Muscle layer of colon (tissue), 2 donors: ENCODE measurements at regions not wholly inside any gene's neighbourhood (a gene's known extent, or its start where the extent isn't known, plus 50 kb on each side); places are given as distances from the start of the nearest gene placed in this dataset.
A peak's percentile ranks its signal among the peaks of the same experiment; 100 is the strongest.

Experiments
- H3K27ac ChIP-seq: one replicate; pipeline ENCODE4 v1.7.0; 2013; ENCODE audit warnings: low read depth, mild to moderate bottlenecking, low read length, moderate library complexity
- H3K27me3 ChIP-seq, 2 donors: one replicate each; pipeline ENCODE4 v1.7.0; 2013; ENCODE audit warnings: low read length in 2 of 2, mild to moderate bottlenecking in 2 of 2; ENCODE audit not compliant: insufficient read depth in 2 of 2, control insufficient read depth in 1 of 2
- H3K36me3 ChIP-seq: one replicate; pipeline ENCODE4 v1.7.0; 2013; ENCODE audit warnings: mild to moderate bottlenecking, low read length; ENCODE audit not compliant: insufficient read depth
- H3K4me1 ChIP-seq: one replicate; pipeline ENCODE4 v1.7.0; 2013; ENCODE audit warnings: mild to moderate bottlenecking, low read length; ENCODE audit not compliant: insufficient read depth
- H3K4me3 ChIP-seq, 2 donors: one replicate each; pipeline ENCODE4 v1.7.0; 2013; ENCODE audit warnings: low read length in 2 of 2, low read depth in 1 of 2, mild to moderate bottlenecking in 1 of 2, moderate library complexity in 1 of 2
- H3K9ac ChIP-seq: one replicate; pipeline ENCODE4 v1.7.0; 2013; ENCODE audit warnings: low read length
- H3K9me3 ChIP-seq: one replicate; pipeline ENCODE4 v1.7.0; 2013; ENCODE audit warnings: mild to moderate bottlenecking, low read length
- donor health status: abdominal sarcoma.
- donor health status: Adenocarcinoma of cecum.

GRCh38 chr18:76592981-76593381 lies 97.9 kb upstream of the ZNF516 start:
- Histone ChIP-seq H3K27ac (no peak overlapping the region), H3K4me1 (peaks cover 6% of the 10 kb centered on the region), H3K9ac (no peak overlapping the region), H3K4me3 (no peak overlapping the region), H3K36me3 (no peaks in the 10 kb centered on the region), H3K27me3 (no peaks in the 10 kb centered on the region), H3K9me3 (no peaks in the 10 kb centered on the region)

- H3K27me3 ChIP-seq = no peaks in the 10 kb centered on the region
- no peak overlapping the region for H3K27ac ChIP-seq
- no peaks in the 10 kb centered on the region for H3K9me3 ChIP-seq
- H3K9ac ChIP-seq = no peak overlapping the region
- no peaks in the 10 kb centered on the region for H3K36me3 ChIP-seq
- no peak overlapping the region for H3K4me3 ChIP-seq
- peaks cover 6% of the 10 kb centered on the region for H3K4me1 ChIP-seq
These were observed 97.1 kb upstream of the ZNF516 start for GRCh38 chr18:76592096-76592495.

- Histone ChIP-seq H3K36me3 (no peaks in the 10 kb centered on the region), H3K27me3 (no peaks in the 10 kb centered on the region), H3K27ac (no peak overlapping the region), H3K9me3 (no peaks in the 10 kb centered on the region), H3K4me1 (peaks cover 6% of the 10 kb centered on the region), H3K9ac (no peak overlapping the region), H3K4me3 (no peak overlapping the region)
These were observed 94.8 kb upstream of the ZNF516 start for GRCh38 chr18:76589866-76590265.

- Histone ChIP-seq H3K4me3 (no peak overlapping the region), H3K36me3 (no peaks in the 10 kb centered on the region), H3K9ac (no peak overlapping the region), H3K4me1 (peaks cover 6% of the 10 kb centered on the region), H3K27ac (no peak overlapping the region), H3K9me3 (no peaks in the 10 kb centered on the region), H3K27me3 (no peaks in the 10 kb centered on the region)
These were observed 94.3 kb upstream of the ZNF516 start for GRCh38 chr18:76589316-76589715.

- Histone ChIP-seq H3K9ac (no peak overlapping the region), H3K4me1 (peaks cover 6% of the 10 kb centered on the region), H3K27me3 (no peaks in the 10 kb centered on the region), H3K36me3 (no peaks in the 10 kb centered on the region), H3K4me3 (peak overlapping the region in 1 of 2 donors; percentile 47), H3K27ac (no peak overlapping the region), H3K9me3 (no peaks in the 10 kb centered on the region)
These were observed 93.7 kb upstream of the ZNF516 start for GRCh38 chr18:76588601-76589226.

- Histone ChIP-seq H3K36me3 (no peaks in the 10 kb centered on the region), H3K9me3 (no peaks in the 10 kb centered on the region), H3K9ac (no peak overlapping the region), H3K27me3 (no peaks in the 10 kb centered on the region), H3K4me3 (no peak overlapping the region), H3K4me1 (peaks cover 6% of the 10 kb centered on the region), H3K27ac (no peak overlapping the region)
These were observed 92.8 kb upstream of the ZNF516 start for GRCh38 chr18:76587879-76588271.

- Histone ChIP-seq H3K4me3 (no peak overlapping the region), H3K4me1 (peaks cover 6% of the 10 kb centered on the region), H3K27me3 (no peaks in the 10 kb centered on the region), H3K9ac (no peak overlapping the region), H3K36me3 (no peaks in the 10 kb centered on the region), H3K27ac (no peak overlapping the region), H3K9me3 (no peaks in the 10 kb centered on the region)
These were observed 92.3 kb upstream of the ZNF516 start for GRCh38 chr18:76587147-76587878.

GRCh38 chr18:76584414-76585310 lies 89.6 kb upstream of the ZNF516 start:
- no peaks in the 10 kb centered on the region for H3K9me3 ChIP-seq
- peaks cover 3% of the 10 kb centered on the region for H3K4me1 ChIP-seq
- no peak overlapping the region for H3K27ac ChIP-seq
- no peak overlapping the region for H3K4me3 ChIP-seq
- H3K9ac ChIP-seq = no peak overlapping the region
- H3K36me3 ChIP-seq = no peaks in the 10 kb centered on the region
- H3K27me3 ChIP-seq = no peaks in the 10 kb centered on the region

GRCh38 chr18:76581261-76581660 lies 86.2 kb upstream of the ZNF516 start:
- no peak overlapping the region for H3K9ac ChIP-seq
- no peak overlapping the region for H3K27ac ChIP-seq
- no peaks in the 10 kb centered on the region for H3K9me3 ChIP-seq
- H3K36me3 ChIP-seq = no peaks in the 10 kb centered on the region
- no peaks in the 10 kb centered on the region for H3K4me1 ChIP-seq
- H3K27me3 ChIP-seq = no peaks in the 10 kb centered on the region
- no peak overlapping the region for H3K4me3 ChIP-seq

GRCh38 chr18:76580288-76580962 lies 85.4 kb upstream of the ZNF516 start:
- H3K36me3 ChIP-seq = no peaks in the 10 kb centered on the region
- no peak overlapping the region for H3K9ac ChIP-seq
- H3K4me3 ChIP-seq = no peak overlapping the region

GRCh38 chr18:76579301-76579695 lies 84.3 kb upstream of the ZNF516 start:
- H3K4me3 ChIP-seq = no peak overlapping the region

More at GRCh38 chr18:76580288-76580962, 85.4 kb upstream of the ZNF516 start:
- H3K27me3 ChIP-seq = no peaks in the 10 kb centered on the region
- H3K27ac ChIP-seq = no peak overlapping the region
- H3K4me1 ChIP-seq = no peaks in the 10 kb centered on the region
- H3K9me3 ChIP-seq = no peaks in the 10 kb centered on the region

More at GRCh38 chr18:76579301-76579695, 84.3 kb upstream of the ZNF516 start:
- H3K27ac ChIP-seq = no peak overlapping the region
- no peaks in the 10 kb centered on the region for H3K9me3 ChIP-seq
- H3K4me1 ChIP-seq = no peaks in the 10 kb centered on the region
- H3K36me3 ChIP-seq = no peaks in the 10 kb centered on the region
- no peaks in the 10 kb centered on the region for H3K27me3 ChIP-seq
- no peak overlapping the region for H3K9ac ChIP-seq
